B cell (primary cell): ENCODE measurements at regions not wholly inside any gene's neighbourhood (a gene's known extent, or its start where the extent isn't known, plus 50 kb on each side); places are given as distances from the start of the nearest gene placed in this dataset.

Experiments used
- ATAC-seq: fragments of 200-7000 bp; cut with Tn5 transposase; one replicate; pipeline ENCODE4 v1.10.0; 2021; ENCODE audit warnings: low read depth, mild to moderate bottlenecking, moderate number of reproducible peaks, moderate library complexity
- CTCF ChIA-PET: fragments of 350-600 bp; sonication (Branson Sonifier 250); formaldehyde crosslinking; loops from one replicate; lab custom pipeline; 2021; ENCODE audit warnings: antibody characterized with exemption, inconsistent platforms; lab: Charles Lee
- POLR2A ChIA-PET: fragments of 350-600 bp; sonication (Branson Sonifier 250); formaldehyde crosslinking; loops from one replicate; lab custom pipeline; 2021; ENCODE audit warnings: antibody characterized with exemption; lab: Charles Lee
- DNase-seq: peaks from one replicate; pipeline ENCODE4 v3.0.0; 2013
- H2AFZ ChIP-seq: 2 replicates; pipeline ENCODE4 v1.6.1; 2012; ENCODE audit warnings: mild to moderate bottlenecking, low read depth, low read length; ENCODE audit not compliant: insufficient read depth, poor library complexity, severe bottlenecking
- H3K27ac ChIP-seq, 2 donors: 1 replicate in 1 of 2; 2 replicates in 1 of 2; pipeline ENCODE4 v1.5.1; 2012 to 2013; ENCODE audit warnings: low read length in 2 of 2, mild to moderate bottlenecking in 2 of 2, moderate library complexity in 1 of 2
- H3K27me3 ChIP-seq, 4 experiments: fragments of 200-600 bp in 1 of 4; sonication (generic) in 1 of 4; replicated peaks in 1 of 4; 1 replicate in 2 of 4; 2 replicates in 2 of 4; pipeline versions ENCODE4 v1.6.1 to v1.7.0; 2013 to 2016; ENCODE audit warnings: low read length in 3 of 4, mild to moderate bottlenecking in 2 of 4, mixed read lengths in 1 of 4, moderate library complexity in 1 of 4; ENCODE audit not compliant: insufficient read depth in 4 of 4, control insufficient read depth in 3 of 4; ENCODE audit errors: control extremely low read depth in 1 of 4
- H3K36me3 ChIP-seq, 2 experiments: replicated peaks in 1 of 2; 1 replicate in 1 of 2; 2 replicates in 1 of 2; pipeline versions ENCODE4 v1.6.1 to v1.7.1; 2013; ENCODE audit warnings: low read length in 1 of 2; ENCODE audit not compliant: insufficient read depth in 2 of 2, control insufficient read depth in 1 of 2; ENCODE audit errors: control extremely low read depth in 1 of 2, extremely low read depth in 1 of 2
- H3K4me1 ChIP-seq, 2 donors: fragments of 200-600 bp in 1 of 2; sonication (generic) in 1 of 2; 1 replicate in 1 of 2; 2 replicates in 1 of 2; pipeline versions ENCODE4 v1.5.1 to v1.6.1; 2013 to 2017; ENCODE audit warnings: low read length in 2 of 2; ENCODE audit not compliant: control insufficient read depth in 2 of 2, insufficient read depth in 2 of 2
- H3K4me2 ChIP-seq: replicated peaks from 2 replicates; pipeline ENCODE3; 2012; ENCODE audit warnings: mild to moderate bottlenecking, low read depth, low read length; ENCODE audit not compliant: poor library complexity, severe bottlenecking
- H3K4me3 ChIP-seq, 5 experiments: fragments of 200-600 bp in 1 of 5; sonication (generic) in 1 of 5; 1 replicate in 3 of 5; 2 replicates in 2 of 5; pipeline versions ENCODE4 v1.5.1 to v1.7.0; 2011 to 2016; ENCODE audit warnings: low read length in 4 of 5, mild to moderate bottlenecking in 4 of 5, low read depth in 2 of 5, control low read depth in 1 of 5, moderate library complexity in 1 of 5; ENCODE audit not compliant: insufficient read depth in 1 of 5; ENCODE audit errors: control extremely low read depth in 1 of 5, extremely low read depth in 1 of 5
- H3K79me2 ChIP-seq: fragments of 200-600 bp; sonication (generic); one replicate; pipeline ENCODE4 v1.6.0; 2016; ENCODE audit warnings: low read length; ENCODE audit not compliant: control insufficient read depth, insufficient read depth
- H3K9ac ChIP-seq: fragments of 200-600 bp; sonication (generic); 2 replicates; pipeline ENCODE4 v1.6.1; 2017; ENCODE audit warnings: mild to moderate bottlenecking, low read length, moderate library complexity
- H3K9me3 ChIP-seq, 3 donors: one replicate each; pipeline versions ENCODE4 v1.6.1 to v1.7.1; 2013; ENCODE audit warnings: low read length in 2 of 3; ENCODE audit not compliant: control insufficient read depth in 2 of 3, insufficient read depth in 1 of 3; ENCODE audit errors: control extremely low read depth in 1 of 3
- H4K20me1 ChIP-seq: 2 replicates; pipeline ENCODE4 v1.6.0; 2012; ENCODE audit warnings: mild to moderate bottlenecking, low read length; ENCODE audit not compliant: insufficient read depth, control insufficient read depth, poor library complexity, severe bottlenecking
- H3K27ac Mint-ChIP-seq: one replicate; pipeline ENCODE4 v1.8.0; 2021; ENCODE audit warnings: mixed read lengths
- H3K27me3 Mint-ChIP-seq: one replicate; pipeline ENCODE4 v1.8.0; 2021; ENCODE audit warnings: mixed read lengths
- H3K4me1 Mint-ChIP-seq: one replicate; pipeline ENCODE4 v1.8.0; 2021; ENCODE audit warnings: mixed read lengths
- H3K4me3 Mint-ChIP-seq: one replicate; pipeline ENCODE4 v1.8.0; 2021; ENCODE audit warnings: mixed read lengths
- H3K9me3 Mint-ChIP-seq: one replicate; pipeline ENCODE4 v1.8.0; 2022; ENCODE audit warnings: mixed read lengths; ENCODE audit not compliant: insufficient read depth
- EZH2 ChIP-seq: IDR thresholded peaks from 2 replicates; pipeline ENCODE4 v1.6.1; 2012; ENCODE audit warnings: borderline replicate concordance, low read depth, mild to moderate bottlenecking, moderate library complexity, low read length; ENCODE audit not compliant: insufficient read depth, poor library complexity, severe bottlenecking
- WGBS: methylation state at CpG from one replicate; pipeline ENCODE4 v1.1.5; 2013; ENCODE audit warnings: missing lambda C conversion rate; ENCODE audit not compliant: insufficient coverage; 5-methylcytosine and 5-hydroxymethylcytosine counted together
- intact Hi-C: fragments of 100-400 bp; cut with micrococcal nuclease; formaldehyde crosslinking; loops from one replicate; pipeline ENCODE4 v1.10.0; 2022
- TF ChIP-seq, protein P1 (sequence below): fragments of 200-600 bp; IDR thresholded peaks from one replicate; pipeline ENCODE4 v1.8.0; 2022; ENCODE audit warnings: antibody characterized with exemption, mild to moderate bottlenecking

DNA sequence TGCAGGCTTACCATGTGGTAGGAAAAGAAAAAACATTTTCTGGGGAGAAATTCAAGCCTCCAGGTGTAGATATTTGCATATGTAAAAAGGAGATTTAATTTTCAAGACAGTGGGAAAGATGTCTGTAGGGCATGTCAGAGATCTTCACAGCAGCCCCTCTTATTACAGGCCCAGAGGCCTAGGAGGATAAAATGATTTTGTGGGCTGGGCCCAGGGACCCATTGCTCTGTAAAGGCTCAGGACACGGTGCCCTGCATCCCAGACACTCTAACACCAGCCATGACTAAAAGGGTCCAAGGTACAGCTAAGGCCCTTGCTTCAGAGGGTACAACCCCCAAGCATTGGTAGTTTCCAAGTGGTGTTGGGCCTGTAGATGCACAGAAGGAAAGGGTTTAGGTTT is 680.1 kb downstream of the IGSF11 start:
- H3K27ac Mint-ChIP-seq = no peak overlapping the region
- H4K20me1 ChIP-seq = no peaks in the 10 kb centered on the region
- POLR2A ChIA-PET = no interaction called here
- H3K4me2 ChIP-seq = no peak overlapping the region
- H3K27me3 Mint-ChIP-seq = no peaks in the 10 kb centered on the region
- H3K79me2 ChIP-seq = no peaks in the 10 kb centered on the region
- peaks cover 18% of the 10 kb centered on the region for H3K9me3 Mint-ChIP-seq
- no peak for DNase-seq
- no peak overlapping the region for H2AFZ ChIP-seq
- CTCF ChIA-PET = no interaction called here
- no peaks in the 10 kb centered on the region for H3K36me3 ChIP-seq
- no peak for TF ChIP-seq EZH2
- TF ChIP-seq, protein P1, sequence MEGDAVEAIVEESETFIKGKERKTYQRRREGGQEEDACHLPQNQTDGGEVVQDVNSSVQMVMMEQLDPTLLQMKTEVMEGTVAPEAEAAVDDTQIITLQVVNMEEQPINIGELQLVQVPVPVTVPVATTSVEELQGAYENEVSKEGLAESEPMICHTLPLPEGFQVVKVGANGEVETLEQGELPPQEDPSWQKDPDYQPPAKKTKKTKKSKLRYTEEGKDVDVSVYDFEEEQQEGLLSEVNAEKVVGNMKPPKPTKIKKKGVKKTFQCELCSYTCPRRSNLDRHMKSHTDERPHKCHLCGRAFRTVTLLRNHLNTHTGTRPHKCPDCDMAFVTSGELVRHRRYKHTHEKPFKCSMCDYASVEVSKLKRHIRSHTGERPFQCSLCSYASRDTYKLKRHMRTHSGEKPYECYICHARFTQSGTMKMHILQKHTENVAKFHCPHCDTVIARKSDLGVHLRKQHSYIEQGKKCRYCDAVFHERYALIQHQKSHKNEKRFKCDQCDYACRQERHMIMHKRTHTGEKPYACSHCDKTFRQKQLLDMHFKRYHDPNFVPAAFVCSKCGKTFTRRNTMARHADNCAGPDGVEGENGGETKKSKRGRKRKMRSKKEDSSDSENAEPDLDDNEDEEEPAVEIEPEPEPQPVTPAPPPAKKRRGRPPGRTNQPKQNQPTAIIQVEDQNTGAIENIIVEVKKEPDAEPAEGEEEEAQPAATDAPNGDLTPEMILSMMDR = no peak
- no peak overlapping the region for H3K9ac ChIP-seq
- intact Hi-C loops = no loop called here
- H3K4me1 ChIP-seq = no peaks in the 10 kb centered on the region
- no peak for ATAC-seq
- H3K4me1 Mint-ChIP-seq = no peaks in the 10 kb centered on the region
- no peaks in the 10 kb centered on the region for H3K27me3 ChIP-seq
- no peak overlapping the region for H3K27ac ChIP-seq
- no peak overlapping the region for H3K4me3 ChIP-seq
- no peak overlapping the region for H3K4me3 Mint-ChIP-seq
- H3K9me3 ChIP-seq = peaks cover 1 to 16% (median 8%) of the 10 kb centered on the region in 3 donors
- no CpG with 5 or more reads among the region's 1 CpG for WGBS

DNA sequence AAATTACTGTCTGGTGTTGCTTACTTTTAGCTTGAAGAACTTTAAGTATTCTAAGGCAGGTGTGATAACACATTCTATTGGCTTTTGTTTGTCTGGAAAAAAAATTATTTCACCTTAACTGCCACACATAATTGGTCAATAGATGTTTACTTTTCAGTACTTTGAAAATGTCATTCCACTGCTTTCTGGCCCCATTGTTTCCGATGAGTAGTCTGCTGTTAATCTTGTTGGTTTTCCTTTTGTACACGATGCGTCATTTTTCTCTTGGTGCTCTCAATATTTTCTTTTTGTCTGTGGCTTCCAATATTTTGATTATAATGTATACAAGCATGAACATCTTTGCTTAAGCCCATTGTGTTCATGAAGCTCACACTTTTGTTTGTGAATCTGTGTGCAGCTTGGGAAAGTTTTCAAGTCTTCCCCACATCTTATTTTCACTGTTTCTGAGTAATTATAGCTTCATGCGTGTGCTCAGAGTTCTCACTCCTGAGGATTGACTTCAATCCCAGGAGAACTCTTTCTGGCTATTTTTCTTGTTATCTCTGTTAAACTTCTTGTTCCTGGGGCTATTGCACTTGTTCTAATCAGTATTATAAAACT is 664.7 kb downstream of the IGSF11 start:
- ATAC-seq (no peak), DNase-seq (no peak)
- Mint-ChIP-seq H3K4me3 (no peak overlapping the region), H3K27me3 (no peaks in the 10 kb centered on the region), H3K4me1 (no peaks in the 10 kb centered on the region), H3K27ac (no peak overlapping the region), H3K9me3 (no peaks in the 10 kb centered on the region)
- ChIA-PET CTCF (no interaction called here), POLR2A (no interaction called here)
- Histone ChIP-seq H3K4me1 (no peaks in the 10 kb centered on the region), H2AFZ (no peak overlapping the region), H3K9ac (no peak overlapping the region), H4K20me1 (no peaks in the 10 kb centered on the region), H3K79me2 (no peaks in the 10 kb centered on the region), H3K9me3 (peaks cover 0 to 10% (median 2%) of the 10 kb centered on the region in 3 donors), H3K4me2 (no peak overlapping the region), H3K4me3 (no peak overlapping the region), H3K36me3 (no peaks in the 10 kb centered on the region), H3K27ac (no peak overlapping the region), H3K27me3 (no peaks in the 10 kb centered on the region)
- WGBS = no CpG with 5 or more reads among the region's 4 CpGs
- intact Hi-C loops = no loop called here
- TF ChIP-seq EZH2 = no peak
- TF ChIP-seq, protein P1 = no peak
